Fibroblast of skin of back (primary cell): ENCODE measurements at regions not wholly inside any gene's neighbourhood (a gene's known extent, or its start where the extent isn't known, plus 50 kb on each side); places are given as distances from the start of the nearest gene placed in this dataset.
A peak's percentile ranks its signal among the peaks of the same experiment; 100 is the strongest.

Experiments
- DNase-seq: peaks from one replicate; pipeline ENCODE4 v3.0.0-alpha.2; 2013

DNA sequence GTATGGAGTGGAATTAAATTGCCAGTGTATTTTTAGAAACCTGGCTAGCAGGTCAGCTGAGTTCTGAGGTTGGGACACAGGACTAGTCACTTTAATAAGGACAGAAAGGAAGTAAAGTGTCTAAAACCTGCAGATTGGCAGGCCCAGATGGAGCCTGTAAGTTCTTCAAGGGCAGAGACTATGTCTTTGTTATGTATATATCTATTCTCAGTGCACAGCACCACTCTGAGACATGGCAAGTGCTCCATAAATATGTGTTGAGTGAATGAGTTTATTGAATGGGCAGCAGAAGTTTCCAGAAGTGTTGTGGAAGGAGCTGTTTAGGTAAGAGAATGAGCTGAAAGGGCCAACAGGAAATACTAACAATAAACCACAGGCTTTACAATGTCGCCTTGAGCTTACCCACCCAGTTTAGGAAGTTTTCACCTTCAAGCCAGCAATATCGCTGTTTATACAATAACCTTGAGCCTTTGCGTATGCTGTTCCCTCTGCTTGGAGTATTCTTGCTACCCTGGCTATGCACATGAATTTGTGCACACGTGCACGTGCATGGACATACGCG, 109.5 kb upstream of the TMPO start:
- no peak for DNase-seq

GRCh38 chr12:98406378-98406777, 109.0 kb upstream of the TMPO start:
- DNase-seq: no peak

GRCh38 chr12:98408681-98409080, 106.7 kb upstream of the TMPO start:
- no peak for DNase-seq

- no peak for DNase-seq
Measured at GRCh38 chr12:98409548-98409947, 105.8 kb upstream of the TMPO start.

- no peak for DNase-seq
Measured at GRCh38 chr12:98410356-98410755, 105.0 kb upstream of the TMPO start.

GRCh38 chr12:98416845-98417244, 98.5 kb upstream of the TMPO start:
- DNase-seq: peak; percentile 74

DNA sequence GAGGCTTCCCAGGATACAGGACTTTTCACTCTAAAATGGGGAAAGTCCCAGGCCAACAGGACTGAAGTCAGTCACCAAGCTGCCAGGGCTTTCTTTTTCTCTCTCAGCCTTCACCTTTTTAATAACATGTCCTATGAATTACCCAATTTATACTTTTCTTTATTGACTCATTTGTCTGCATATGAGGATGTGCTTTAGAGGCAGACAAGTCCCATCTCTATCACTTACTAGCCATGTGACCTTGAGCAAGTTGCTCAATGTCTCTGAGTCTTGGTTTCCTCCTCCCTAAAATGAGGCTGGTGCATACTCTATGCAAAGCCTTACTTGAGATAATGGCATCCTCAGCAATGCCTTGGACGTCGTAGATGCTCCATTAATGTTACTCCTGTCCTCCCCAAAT, 98.1 kb upstream of the TMPO start:
- DNase-seq: no peak

DNA sequence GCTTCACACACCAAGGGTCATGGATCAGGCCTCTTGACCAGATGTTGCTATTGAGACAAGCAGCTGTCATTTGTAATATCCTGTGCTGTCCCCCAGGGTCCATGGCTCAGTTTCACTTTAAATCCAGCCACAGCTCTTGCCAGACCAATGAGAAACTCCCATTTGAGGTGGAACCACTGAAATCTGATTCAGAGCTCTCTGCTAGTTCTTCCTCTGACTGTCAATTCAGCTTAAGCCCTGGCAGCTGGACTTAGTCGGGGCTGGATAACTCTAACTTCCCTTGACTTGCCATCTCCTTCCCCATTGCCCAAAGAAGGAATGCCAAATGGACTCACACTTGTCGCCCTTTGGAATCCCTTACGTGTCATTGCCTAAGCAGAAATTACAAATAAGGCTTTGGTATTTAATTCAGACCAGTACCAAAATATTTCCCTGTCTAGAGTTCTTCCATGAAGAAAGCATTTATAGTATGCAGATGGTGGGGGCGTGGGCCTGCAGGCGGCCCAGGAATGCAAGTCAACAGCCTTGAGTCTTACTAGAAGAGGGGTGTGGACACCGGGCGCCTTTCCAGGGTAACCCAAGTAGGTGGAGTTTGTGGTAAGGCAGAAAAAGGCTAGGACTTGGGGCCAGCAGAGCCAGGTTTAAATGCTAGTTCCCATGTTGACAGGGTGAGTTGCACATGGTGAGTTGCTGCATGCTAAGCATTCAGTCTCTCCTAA, 96.9 kb upstream of the TMPO start:
- DNase-seq: peak; percentile 99

GRCh38 chr12:98419081-98419794, 96.2 kb upstream of the TMPO start:
- DNase-seq: no peak

GRCh38 chr12:98419795-98420404, 95.5 kb upstream of the TMPO start:
- no peak for DNase-seq

DNA sequence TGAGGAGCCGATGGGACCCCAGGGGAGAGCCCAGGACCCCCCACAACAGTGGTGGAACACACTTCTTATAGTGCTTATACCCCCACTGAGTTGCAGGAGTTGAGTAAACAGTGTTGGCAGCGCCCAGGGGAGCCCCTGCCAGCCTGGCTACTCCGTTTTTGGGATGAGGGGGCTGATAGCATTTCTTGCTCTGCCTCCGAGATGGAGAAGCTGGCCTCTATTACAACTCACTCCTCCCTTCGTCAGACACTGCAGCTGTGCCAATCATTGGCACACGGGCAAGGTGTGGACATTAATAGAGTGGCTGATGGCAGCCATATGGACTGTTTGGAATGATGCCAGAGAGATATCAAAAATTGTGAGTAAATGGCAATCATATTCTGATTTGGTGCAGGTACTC, 94.9 kb upstream of the TMPO start:
- no peak for DNase-seq

GRCh38 chr12:98421316-98421715, 94.1 kb upstream of the TMPO start:
- no peak for DNase-seq

GRCh38 chr12:98422359-98422758, 93.0 kb upstream of the TMPO start:
- no peak for DNase-seq

DNA sequence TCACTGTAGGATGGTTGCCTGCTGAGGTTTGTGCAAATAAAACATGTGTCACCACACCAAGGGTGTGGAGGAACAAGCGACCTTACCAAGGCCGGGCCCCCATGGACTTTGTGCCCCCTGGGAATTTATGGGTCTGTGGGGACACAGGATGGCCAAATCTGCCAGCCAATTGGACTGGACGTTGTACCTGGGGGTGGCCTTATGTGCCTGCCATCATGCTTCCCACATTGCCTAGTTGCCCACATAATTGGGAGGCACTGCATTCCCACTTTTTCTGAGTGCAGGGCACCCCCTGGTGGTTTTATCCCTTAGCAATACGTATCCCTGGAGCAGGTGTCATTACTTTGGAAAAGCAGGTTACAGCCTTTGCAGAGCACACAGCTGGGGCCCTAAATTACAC, 92.6 kb upstream of the TMPO start:
- DNase-seq: no peak

GRCh38 chr12:98423963-98424362, 91.4 kb upstream of the TMPO start:
- DNase-seq: no peak

DNA sequence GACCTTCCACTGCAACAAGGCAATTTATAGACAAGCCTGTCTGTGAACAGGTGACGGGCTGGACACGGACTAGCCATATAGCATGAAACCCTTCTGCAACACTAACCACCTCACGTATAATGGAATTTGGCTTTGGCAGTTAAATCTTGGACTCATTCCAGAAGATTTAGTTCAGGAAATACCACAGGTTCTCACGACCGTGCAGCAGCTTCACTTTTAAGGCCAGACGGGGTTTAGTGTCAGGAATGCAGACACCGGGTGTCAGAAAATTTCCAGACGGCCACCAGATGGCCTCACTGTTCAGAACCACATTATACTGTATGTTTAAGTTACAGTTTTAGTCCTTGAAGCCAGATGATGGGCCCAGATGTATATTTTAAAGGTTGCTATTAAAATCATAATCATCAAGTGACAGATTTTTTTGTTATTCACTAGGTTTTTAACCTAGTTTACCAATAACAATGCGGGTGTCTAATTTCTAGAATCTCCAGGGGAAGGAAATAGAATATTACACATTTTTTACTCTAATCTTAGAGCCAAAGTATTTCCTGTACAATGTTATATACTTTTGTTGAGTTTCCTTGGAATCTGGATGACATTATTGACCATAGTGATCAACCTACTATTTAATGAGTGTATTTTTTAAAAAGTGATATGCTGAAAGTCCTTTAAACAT, 90.5 kb upstream of the TMPO start:
- DNase-seq: peak; percentile 83

GRCh38 chr12:98425859-98426258, 89.5 kb upstream of the TMPO start:
- DNase-seq: no peak

- DNase-seq: no peak
Measured at GRCh38 chr12:98431089-98431488, 84.3 kb upstream of the TMPO start.

DNA sequence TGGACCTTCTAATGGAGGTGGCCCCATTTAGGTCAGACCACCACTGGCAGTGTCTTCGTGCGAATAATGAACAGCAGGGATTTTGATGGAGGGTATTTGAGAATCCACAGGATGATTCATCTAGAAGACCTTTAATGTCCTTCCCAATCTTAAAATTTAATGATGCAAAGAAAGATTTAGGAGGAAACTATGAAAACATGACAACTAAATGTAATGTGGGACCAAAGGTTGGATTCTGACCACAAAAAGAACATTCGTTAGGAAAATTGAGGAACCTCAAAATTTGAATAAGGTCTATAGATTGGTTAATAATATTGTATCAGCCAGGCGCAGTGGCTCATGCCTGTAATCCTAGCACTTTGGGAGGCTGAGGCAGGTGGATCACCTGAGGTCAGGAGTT, 78.2 kb upstream of the TMPO start:
- DNase-seq: no peak

DNA sequence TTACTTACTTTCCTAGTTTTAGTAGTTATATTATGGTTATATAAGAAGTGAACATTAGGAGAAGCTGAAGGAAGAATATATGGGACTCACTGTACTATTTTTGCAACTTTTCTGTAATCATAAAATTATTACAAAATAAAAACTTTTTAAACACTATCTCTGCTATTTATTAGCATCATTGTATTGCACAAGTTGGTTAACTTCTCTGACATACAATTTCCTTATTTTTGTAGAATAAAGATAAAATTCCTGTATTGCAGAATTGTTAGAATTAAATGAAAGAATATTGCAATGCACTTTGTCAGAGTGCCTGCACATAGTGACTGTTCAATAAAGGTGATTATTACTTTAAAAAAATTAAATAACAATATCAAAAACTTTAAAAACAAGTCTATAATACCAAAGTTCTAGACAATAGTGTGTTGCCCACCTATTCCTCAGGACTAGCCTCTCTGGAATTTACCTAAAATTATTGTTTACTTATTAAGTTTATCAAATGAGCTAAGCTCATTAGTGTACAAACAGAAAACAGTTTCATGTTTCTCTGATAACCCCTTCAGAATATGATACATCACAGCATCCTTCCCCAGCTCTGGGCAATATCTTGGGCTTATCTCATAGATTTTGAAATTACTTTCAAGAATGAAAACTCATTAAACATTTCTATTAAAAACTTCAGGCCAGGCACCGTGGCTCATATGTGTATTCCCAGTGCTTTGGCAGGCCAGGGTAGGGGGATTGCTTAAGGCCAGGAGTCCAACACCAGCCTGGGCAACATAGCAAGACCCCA, 77.4 kb upstream of the TMPO start:
- DNase-seq: no peak

GRCh38 chr12:98438656-98439230, 76.6 kb upstream of the TMPO start:
- no peak for DNase-seq

DNA sequence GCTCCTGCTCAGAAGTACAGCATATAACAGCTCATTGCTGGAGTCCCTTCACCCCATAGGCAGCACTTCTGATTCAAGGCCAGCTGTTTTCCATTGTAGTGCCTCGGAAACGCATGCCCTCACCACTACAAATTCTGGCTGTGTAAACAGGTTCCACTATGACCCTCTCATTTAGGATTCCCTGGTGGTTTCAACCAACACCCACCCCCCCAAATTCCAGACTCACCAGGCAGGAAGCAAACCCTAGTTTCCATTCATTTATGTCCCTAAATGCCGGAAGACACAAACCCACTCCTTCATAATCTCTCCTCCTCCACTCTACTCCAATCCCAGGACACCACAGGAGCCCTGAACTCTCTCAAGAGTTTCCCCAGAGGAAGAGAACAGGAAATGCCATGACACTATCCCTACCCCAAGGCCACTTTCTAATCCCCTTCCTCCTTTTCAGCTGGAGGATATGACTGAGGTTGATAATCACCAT, 75.9 kb upstream of the TMPO start:
- DNase-seq: peak; percentile 49
